ENCODE measurements at regions not wholly inside any gene's neighbourhood (a gene's known extent, or its start where the extent isn't known, plus 50 kb on each side); places are given as distances from the start of the nearest gene placed in this dataset.

DNA sequence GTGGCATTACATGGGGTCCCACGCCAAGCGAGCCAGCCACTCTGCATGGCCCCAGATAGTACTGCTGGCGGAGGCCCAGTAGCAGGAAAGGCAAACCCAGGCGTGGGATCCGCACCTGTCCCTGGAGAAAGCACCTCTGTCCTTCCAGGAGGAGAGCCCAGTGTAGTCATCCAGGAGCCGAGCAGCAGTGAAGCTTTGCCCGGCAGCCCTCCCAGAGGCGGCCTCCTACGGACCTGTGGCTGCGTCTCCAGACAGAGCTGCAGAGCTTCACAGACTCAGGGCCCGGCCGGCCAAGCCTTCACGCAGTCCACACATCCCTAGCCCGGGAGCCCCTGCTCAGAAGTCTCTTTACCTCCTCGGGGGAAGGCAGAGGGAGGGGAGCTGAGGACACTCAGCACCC is 100.8 kb upstream of the PPP1R26 start:
- TF ChIP-seq, protein P1, sequence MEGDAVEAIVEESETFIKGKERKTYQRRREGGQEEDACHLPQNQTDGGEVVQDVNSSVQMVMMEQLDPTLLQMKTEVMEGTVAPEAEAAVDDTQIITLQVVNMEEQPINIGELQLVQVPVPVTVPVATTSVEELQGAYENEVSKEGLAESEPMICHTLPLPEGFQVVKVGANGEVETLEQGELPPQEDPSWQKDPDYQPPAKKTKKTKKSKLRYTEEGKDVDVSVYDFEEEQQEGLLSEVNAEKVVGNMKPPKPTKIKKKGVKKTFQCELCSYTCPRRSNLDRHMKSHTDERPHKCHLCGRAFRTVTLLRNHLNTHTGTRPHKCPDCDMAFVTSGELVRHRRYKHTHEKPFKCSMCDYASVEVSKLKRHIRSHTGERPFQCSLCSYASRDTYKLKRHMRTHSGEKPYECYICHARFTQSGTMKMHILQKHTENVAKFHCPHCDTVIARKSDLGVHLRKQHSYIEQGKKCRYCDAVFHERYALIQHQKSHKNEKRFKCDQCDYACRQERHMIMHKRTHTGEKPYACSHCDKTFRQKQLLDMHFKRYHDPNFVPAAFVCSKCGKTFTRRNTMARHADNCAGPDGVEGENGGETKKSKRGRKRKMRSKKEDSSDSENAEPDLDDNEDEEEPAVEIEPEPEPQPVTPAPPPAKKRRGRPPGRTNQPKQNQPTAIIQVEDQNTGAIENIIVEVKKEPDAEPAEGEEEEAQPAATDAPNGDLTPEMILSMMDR (conservative IDR thresholded peaks at IDR 0.05; ENCODE audit: low read length) = no peak
- no peak for TF ChIP-seq EZH2phosphoT487 (IDR thresholded peaks at IDR 0.05; ENCODE audit: borderline replicate concordance)

Data from Loucy (cell line).